ENCODE measurements at regions not wholly inside any gene's neighbourhood (a gene's known extent, or its start where the extent isn't known, plus 50 kb on each side); places are given as distances from the start of the nearest gene placed in this dataset.

DNA sequence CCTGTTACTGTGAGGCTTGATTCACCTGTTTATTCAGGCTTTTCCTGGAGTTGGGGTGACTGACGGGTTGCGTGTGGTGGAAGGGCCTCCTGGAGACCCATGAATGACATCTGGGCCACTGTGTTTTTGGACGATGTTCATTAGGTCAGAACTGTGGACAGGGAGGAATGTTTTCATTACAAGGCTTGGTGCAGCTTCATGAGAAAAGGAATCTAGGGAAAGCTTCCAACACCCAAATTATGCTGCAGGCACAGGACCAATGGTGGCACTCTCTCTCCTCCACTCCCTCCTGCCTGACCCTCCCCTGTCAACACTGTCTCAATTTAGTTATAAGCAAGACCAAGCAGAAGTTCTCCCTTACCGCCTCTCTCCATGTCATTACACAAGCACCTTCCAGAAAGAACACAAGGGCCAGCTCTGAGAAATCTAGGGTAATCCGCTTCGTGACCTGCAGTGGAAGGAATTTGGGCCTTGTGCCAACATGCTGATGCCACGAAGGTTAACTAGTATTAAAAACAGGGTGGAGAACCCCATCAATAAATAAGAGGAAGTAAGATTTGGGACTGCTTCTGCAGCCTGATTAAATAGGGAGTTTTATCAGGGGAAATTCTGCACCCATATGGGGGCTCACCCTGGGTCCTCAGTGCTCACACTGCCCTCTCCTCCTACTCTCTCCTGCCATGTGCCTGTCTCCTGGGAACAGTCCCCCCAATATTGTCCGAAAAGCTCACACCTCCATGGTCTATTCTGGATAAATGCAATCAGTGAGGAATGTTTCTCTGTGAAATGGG lies 200.3 kb downstream of the KTN1 start:
- no peak overlapping the region for H3K4me2 ChIP-seq
- no peaks in the 10 kb centered on the region for H4K20me1 ChIP-seq (replicated peaks; ENCODE audit: insufficient read depth)
- H3K27ac Mint-ChIP-seq = no peak overlapping the region
- no peaks in the 10 kb centered on the region; the same call in 2 of the 3 replicates for H3K9me3 Mint-ChIP-seq
- H3K79me2 ChIP-seq (replicated peaks; ENCODE audit: insufficient read depth) = no peaks in the 10 kb centered on the region
- H3K27me3 ChIP-seq (ENCODE audit: insufficient read depth) = no peaks in the 10 kb centered on the region
- H3K36me3 Mint-ChIP-seq (ENCODE audit: low read depth) = no peaks in the 10 kb centered on the region
- H3F3A ChIP-seq (replicated peaks; ENCODE audit: low read depth) = no peaks in the 10 kb centered on the region
- H3K27me3 Mint-ChIP-seq (ENCODE audit: insufficient read depth, low read depth, poor library complexity) = no peaks in the 10 kb centered on the region
- ATAC-seq = no peak
- peak overlapping the region; percentile 47; the same call in 1 of the 2 replicates for H2AFZ ChIP-seq
- no peaks in the 10 kb centered on the region for H3K9me2 ChIP-seq (ENCODE audit: insufficient read depth)
- no peaks in the 10 kb centered on the region for H3K4me1 ChIP-seq (ENCODE audit: insufficient read depth)
- H3K36me3 ChIP-seq (ENCODE audit: insufficient read depth) = no peaks in the 10 kb centered on the region
- H3K4me3 ChIP-seq = no peak overlapping the region
- H3K27ac ChIP-seq (ENCODE audit: low read depth) = no peak overlapping the region
- TF ChIP-seq EZH2phosphoT487 (IDR thresholded peaks at IDR 0.05; ENCODE audit: unreplicated experiment) (no peak), CREB1 (CRISPR knock-in tag; IDR thresholded peaks at IDR 0.05; ENCODE audit: low read depth) (no peak)
- no peak overlapping the region for H3K4me3 Mint-ChIP-seq
- H3K4me1 Mint-ChIP-seq = no peaks in the 10 kb centered on the region
- no peak for DNase-seq (ENCODE audit: low spot score)

DNA sequence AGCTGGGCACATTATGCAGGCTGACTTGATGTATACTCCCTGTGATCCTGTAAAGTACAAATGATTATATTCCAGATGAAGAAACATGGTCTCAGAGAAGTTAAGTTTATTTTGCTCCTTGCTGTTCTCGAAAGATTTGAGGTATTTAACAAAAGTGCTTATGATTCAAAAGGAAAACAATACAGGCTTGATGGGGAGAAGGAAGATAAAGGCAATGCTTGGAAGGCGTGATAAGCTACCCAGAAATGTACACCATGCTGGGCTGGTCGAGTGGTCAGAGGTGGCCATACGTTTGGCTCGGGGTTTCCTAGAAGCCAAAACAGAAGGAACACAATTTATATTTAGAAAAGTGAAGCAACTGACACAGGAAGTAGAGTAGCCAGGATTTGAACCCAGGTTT lies 201.0 kb downstream of the KTN1 start:
- Histone ChIP-seq H3K9me2 (ENCODE audit: insufficient read depth) (no peaks in the 10 kb centered on the region), H3K4me3 (no peak overlapping the region), H3K79me2 (replicated peaks; ENCODE audit: insufficient read depth) (no peaks in the 10 kb centered on the region), H3K4me1 (ENCODE audit: insufficient read depth) (no peaks in the 10 kb centered on the region), H4K20me1 (replicated peaks; ENCODE audit: insufficient read depth) (no peaks in the 10 kb centered on the region), H3K27ac (ENCODE audit: low read depth) (no peak overlapping the region), H3K36me3 (ENCODE audit: insufficient read depth) (no peaks in the 10 kb centered on the region), H3F3A (replicated peaks; ENCODE audit: low read depth) (no peaks in the 10 kb centered on the region), H3K27me3 (ENCODE audit: insufficient read depth) (no peaks in the 10 kb centered on the region), H3K4me2 (no peak overlapping the region), H2AFZ (no peak overlapping the region)
- Mint-ChIP-seq H3K27ac (no peak overlapping the region), H3K36me3 (ENCODE audit: low read depth) (no peaks in the 10 kb centered on the region), H3K9me3 (no peaks in the 10 kb centered on the region; the same call in 2 of the 3 replicates), H3K4me1 (no peaks in the 10 kb centered on the region), H3K4me3 (no peak overlapping the region), H3K27me3 (ENCODE audit: insufficient read depth, low read depth, poor library complexity) (no peaks in the 10 kb centered on the region)
- no peak for ATAC-seq
- DNase-seq (ENCODE audit: low spot score) = no peak
- TF ChIP-seq JUNB (IDR thresholded peaks at IDR 0.05; ENCODE audit: unreplicated experiment) = no peak
- TF ChIP-seq, protein P1, sequence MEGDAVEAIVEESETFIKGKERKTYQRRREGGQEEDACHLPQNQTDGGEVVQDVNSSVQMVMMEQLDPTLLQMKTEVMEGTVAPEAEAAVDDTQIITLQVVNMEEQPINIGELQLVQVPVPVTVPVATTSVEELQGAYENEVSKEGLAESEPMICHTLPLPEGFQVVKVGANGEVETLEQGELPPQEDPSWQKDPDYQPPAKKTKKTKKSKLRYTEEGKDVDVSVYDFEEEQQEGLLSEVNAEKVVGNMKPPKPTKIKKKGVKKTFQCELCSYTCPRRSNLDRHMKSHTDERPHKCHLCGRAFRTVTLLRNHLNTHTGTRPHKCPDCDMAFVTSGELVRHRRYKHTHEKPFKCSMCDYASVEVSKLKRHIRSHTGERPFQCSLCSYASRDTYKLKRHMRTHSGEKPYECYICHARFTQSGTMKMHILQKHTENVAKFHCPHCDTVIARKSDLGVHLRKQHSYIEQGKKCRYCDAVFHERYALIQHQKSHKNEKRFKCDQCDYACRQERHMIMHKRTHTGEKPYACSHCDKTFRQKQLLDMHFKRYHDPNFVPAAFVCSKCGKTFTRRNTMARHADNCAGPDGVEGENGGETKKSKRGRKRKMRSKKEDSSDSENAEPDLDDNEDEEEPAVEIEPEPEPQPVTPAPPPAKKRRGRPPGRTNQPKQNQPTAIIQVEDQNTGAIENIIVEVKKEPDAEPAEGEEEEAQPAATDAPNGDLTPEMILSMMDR (conservative IDR thresholded peaks at IDR 0.05; ENCODE audit: low read depth in 2 of 2) = no peak
- TF ChIP-seq, protein P2, sequence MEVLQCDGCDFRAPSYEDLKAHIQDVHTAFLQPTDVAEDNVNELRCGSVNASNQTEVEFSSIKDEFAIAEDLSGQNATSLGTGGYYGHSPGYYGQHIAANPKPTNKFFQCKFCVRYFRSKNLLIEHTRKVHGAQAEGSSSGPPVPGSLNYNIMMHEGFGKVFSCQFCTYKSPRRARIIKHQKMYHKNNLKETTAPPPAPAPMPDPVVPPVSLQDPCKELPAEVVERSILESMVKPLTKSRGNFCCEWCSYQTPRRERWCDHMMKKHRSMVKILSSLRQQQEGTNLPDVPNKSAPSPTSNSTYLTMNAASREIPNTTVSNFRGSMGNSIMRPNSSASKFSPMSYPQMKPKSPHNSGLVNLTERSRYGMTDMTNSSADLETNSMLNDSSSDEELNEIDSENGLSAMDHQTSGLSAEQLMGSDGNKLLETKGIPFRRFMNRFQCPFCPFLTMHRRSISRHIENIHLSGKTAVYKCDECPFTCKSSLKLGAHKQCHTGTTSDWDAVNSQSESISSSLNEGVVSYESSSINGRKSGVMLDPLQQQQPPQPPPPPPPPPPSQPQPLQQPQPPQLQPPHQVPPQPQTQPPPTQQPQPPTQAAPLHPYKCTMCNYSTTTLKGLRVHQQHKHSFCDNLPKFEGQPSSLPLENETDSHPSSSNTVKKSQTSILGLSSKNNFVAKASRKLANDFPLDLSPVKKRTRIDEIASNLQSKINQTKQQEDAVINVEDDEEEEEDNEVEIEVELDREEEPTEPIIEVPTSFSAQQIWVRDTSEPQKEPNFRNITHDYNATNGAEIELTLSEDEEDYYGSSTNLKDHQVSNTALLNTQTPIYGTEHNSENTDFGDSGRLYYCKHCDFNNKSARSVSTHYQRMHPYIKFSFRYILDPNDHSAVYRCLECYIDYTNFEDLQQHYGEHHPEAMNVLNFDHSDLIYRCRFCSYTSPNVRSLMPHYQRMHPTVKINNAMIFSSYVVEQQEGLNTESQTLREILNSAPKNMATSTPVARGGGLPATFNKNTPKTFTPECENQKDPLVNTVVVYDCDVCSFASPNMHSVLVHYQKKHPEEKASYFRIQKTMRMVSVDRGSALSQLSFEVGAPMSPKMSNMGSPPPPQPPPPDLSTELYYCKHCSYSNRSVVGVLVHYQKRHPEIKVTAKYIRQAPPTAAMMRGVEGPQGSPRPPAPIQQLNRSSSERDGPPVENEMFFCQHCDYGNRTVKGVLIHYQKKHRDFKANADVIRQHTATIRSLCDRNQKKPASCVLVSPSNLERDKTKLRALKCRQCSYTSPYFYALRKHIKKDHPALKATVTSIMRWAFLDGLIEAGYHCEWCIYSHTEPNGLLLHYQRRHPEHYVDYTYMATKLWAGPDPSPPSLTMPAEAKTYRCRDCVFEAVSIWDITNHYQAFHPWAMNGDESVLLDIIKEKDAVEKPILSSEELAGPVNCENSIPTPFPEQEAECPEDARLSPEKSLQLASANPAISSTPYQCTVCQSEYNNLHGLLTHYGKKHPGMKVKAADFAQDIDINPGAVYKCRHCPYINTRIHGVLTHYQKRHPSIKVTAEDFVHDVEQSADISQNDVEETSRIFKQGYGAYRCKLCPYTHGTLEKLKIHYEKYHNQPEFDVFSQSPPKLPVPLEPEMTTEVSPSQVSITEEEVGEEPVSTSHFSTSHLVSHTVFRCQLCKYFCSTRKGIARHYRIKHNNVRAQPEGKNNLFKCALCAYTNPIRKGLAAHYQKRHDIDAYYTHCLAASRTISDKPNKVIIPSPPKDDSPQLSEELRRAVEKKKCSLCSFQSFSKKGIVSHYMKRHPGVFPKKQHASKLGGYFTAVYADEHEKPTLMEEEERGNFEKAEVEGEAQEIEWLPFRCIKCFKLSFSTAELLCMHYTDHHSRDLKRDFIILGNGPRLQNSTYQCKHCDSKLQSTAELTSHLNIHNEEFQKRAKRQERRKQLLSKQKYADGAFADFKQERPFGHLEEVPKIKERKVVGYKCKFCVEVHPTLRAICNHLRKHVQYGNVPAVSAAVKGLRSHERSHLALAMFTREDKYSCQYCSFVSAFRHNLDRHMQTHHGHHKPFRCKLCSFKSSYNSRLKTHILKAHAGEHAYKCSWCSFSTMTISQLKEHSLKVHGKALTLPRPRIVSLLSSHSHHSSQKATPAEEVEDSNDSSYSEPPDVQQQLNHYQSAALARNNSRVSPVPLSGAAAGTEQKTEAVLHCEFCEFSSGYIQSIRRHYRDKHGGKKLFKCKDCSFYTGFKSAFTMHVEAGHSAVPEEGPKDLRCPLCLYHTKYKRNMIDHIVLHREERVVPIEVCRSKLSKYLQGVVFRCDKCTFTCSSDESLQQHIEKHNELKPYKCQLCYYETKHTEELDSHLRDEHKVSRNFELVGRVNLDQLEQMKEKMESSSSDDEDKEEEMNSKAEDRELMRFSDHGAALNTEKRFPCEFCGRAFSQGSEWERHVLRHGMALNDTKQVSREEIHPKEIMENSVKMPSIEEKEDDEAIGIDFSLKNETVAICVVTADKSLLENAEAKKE (CRISPR knock-in tag; IDR thresholded peaks at IDR 0.05) = no peak
- TF ChIP-seq POLR2AphosphoS5 (IDR thresholded peaks at IDR 0.05; ENCODE audit: low read depth) = no peak
- TF ChIP-seq ZNF331 (CRISPR knock-in tag; IDR thresholded peaks at IDR 0.05; ENCODE audit: low read depth) = no peak
- TF ChIP-seq STAT1 (IDR thresholded peaks at IDR 0.05; ENCODE audit: unreplicated experiment) = no peak
- no peak for TF ChIP-seq ZNF114 (CRISPR knock-in tag; IDR thresholded peaks at IDR 0.05)
- TF ChIP-seq CREB1 (CRISPR knock-in tag; IDR thresholded peaks at IDR 0.05; ENCODE audit: low read depth) = no peak
- TF ChIP-seq, protein P3, sequence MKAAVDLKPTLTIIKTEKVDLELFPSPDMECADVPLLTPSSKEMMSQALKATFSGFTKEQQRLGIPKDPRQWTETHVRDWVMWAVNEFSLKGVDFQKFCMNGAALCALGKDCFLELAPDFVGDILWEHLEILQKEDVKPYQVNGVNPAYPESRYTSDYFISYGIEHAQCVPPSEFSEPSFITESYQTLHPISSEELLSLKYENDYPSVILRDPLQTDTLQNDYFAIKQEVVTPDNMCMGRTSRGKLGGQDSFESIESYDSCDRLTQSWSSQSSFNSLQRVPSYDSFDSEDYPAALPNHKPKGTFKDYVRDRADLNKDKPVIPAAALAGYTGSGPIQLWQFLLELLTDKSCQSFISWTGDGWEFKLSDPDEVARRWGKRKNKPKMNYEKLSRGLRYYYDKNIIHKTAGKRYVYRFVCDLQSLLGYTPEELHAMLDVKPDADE (IDR thresholded peaks at IDR 0.05) = no peak

Data from GM23338 (cell line).